ENCODE measurements at regions not wholly inside any gene's neighbourhood (a gene's known extent, or its start where the extent isn't known, plus 50 kb on each side); places are given as distances from the start of the nearest gene placed in this dataset.

GRCh38 chr15:88385078-88385700 lies 82.0 kb downstream of the MRPL46 start:
- Histone ChIP-seq H3K36me3 (ENCODE audit: low read depth, missing control alignments) (no peaks in the 10 kb centered on the region), H3K27ac (no peak overlapping the region), H3K4me3 (no peak overlapping the region), H3K9me3 (no peaks in the 10 kb centered on the region), H3K4me1 (no peaks in the 10 kb centered on the region), H3K27me3 (no peaks in the 10 kb centered on the region)
- TF ChIP-seq CTCF (IDR thresholded peaks at IDR 0.05) (no peak), POLR2A (IDR thresholded peaks at IDR 0.05) (no peak)
- intact Hi-C loops (cut with DNase I; ENCODE audit: low total_unique reads) = no loop called here
- 62 to 64% methylated on average over 2 of the region's 2 CpGs for WGBS, 2 donors
- no peak for DNase-seq

GRCh38 chr15:88383354-88383753 lies 83.8 kb downstream of the MRPL46 start:
- TF ChIP-seq CTCF (IDR thresholded peaks at IDR 0.05) (no peak), POLR2A (IDR thresholded peaks at IDR 0.05) (no peak)
- no peaks in the 10 kb centered on the region for H3K36me3 ChIP-seq (ENCODE audit: low read depth, missing control alignments)
- H3K27me3 ChIP-seq = no peaks in the 10 kb centered on the region
- intact Hi-C loops (cut with DNase I; ENCODE audit: low total_unique reads) = no loop called here
- DNase-seq = no peak
- no peaks in the 10 kb centered on the region for H3K9me3 ChIP-seq
- no peaks in the 10 kb centered on the region for H3K4me1 ChIP-seq
- 36 to 60% methylated on average over 1 of the region's 1 CpG for WGBS, 2 donors
- H3K4me3 ChIP-seq = no peak overlapping the region
- no peak overlapping the region for H3K27ac ChIP-seq

- intact Hi-C loops (cut with DNase I; ENCODE audit: low total_unique reads) = no loop called here
- DNase-seq = no peak
- TF ChIP-seq POLR2A (IDR thresholded peaks at IDR 0.05) (no peak), CTCF (IDR thresholded peaks at IDR 0.05) (no peak)
- no peak overlapping the region for H3K27ac ChIP-seq
- H3K27me3 ChIP-seq = no peaks in the 10 kb centered on the region
- no peaks in the 10 kb centered on the region for H3K4me1 ChIP-seq
- H3K9me3 ChIP-seq = no peaks in the 10 kb centered on the region
- H3K36me3 ChIP-seq (ENCODE audit: low read depth, missing control alignments) = no peaks in the 10 kb centered on the region
- no peak overlapping the region for H3K4me3 ChIP-seq
- WGBS, 2 donors = 30 to 48% methylated on average over 5 of the region's 5 CpGs
These were observed 84.7 kb downstream of the MRPL46 start for GRCh38 chr15:88382482-88382983.

- Histone ChIP-seq H3K27ac (no peak overlapping the region), H3K4me1 (no peaks in the 10 kb centered on the region), H3K4me3 (no peak overlapping the region), H3K9me3 (no peaks in the 10 kb centered on the region), H3K27me3 (no peaks in the 10 kb centered on the region), H3K36me3 (ENCODE audit: low read depth, missing control alignments) (no peaks in the 10 kb centered on the region)
- TF ChIP-seq POLR2A (IDR thresholded peaks at IDR 0.05) = no peak
- no peak for TF ChIP-seq CTCF (IDR thresholded peaks at IDR 0.05)
- intact Hi-C loops (cut with DNase I; ENCODE audit: low total_unique reads) = no loop called here
- 79 to 82% methylated on average over 3 of the region's 3 CpGs for WGBS, 2 donors
- no peak for DNase-seq
These were observed 89.0 kb downstream of the MRPL46 start for GRCh38 chr15:88378188-88378637.

- no peak overlapping the region for H3K4me3 ChIP-seq
- intact Hi-C loops (cut with DNase I; ENCODE audit: low total_unique reads) = no loop called here
- no peaks in the 10 kb centered on the region for H3K27me3 ChIP-seq
- no peak for TF ChIP-seq POLR2A (IDR thresholded peaks at IDR 0.05)
- H3K9me3 ChIP-seq = no peaks in the 10 kb centered on the region
- WGBS, 2 donors = 81 to 89% methylated on average over 2 of the region's 2 CpGs
- H3K4me1 ChIP-seq = no peaks in the 10 kb centered on the region
- H3K27ac ChIP-seq = no peak overlapping the region
- no peak for DNase-seq
- H3K36me3 ChIP-seq (ENCODE audit: low read depth, missing control alignments) = no peaks in the 10 kb centered on the region
These were observed 89.7 kb downstream of the MRPL46 start for GRCh38 chr15:88377509-88377908.
